ENCODE measurements at regions not wholly inside any gene's neighbourhood (a gene's known extent, or its start where the extent isn't known, plus 50 kb on each side); places are given as distances from the start of the nearest gene placed in this dataset.

GRCh38 chr7:86301301-86301700 lies 342.4 kb upstream of the GRM3 start:
- TF ChIP-seq POLR2A (IDR thresholded peaks at IDR 0.05) = no peak
- TF ChIP-seq, protein P1, sequence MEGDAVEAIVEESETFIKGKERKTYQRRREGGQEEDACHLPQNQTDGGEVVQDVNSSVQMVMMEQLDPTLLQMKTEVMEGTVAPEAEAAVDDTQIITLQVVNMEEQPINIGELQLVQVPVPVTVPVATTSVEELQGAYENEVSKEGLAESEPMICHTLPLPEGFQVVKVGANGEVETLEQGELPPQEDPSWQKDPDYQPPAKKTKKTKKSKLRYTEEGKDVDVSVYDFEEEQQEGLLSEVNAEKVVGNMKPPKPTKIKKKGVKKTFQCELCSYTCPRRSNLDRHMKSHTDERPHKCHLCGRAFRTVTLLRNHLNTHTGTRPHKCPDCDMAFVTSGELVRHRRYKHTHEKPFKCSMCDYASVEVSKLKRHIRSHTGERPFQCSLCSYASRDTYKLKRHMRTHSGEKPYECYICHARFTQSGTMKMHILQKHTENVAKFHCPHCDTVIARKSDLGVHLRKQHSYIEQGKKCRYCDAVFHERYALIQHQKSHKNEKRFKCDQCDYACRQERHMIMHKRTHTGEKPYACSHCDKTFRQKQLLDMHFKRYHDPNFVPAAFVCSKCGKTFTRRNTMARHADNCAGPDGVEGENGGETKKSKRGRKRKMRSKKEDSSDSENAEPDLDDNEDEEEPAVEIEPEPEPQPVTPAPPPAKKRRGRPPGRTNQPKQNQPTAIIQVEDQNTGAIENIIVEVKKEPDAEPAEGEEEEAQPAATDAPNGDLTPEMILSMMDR (IDR thresholded peaks at IDR 0.05) = no peak

All from esophagus squamous epithelium (tissue), 4 donors.